Mesenchymal stem cell (in vitro differentiated cells and primary cell): ENCODE measurements at regions not wholly inside any gene's neighbourhood (a gene's known extent, or its start where the extent isn't known, plus 50 kb on each side); places are given as distances from the start of the nearest gene placed in this dataset.
"Not testable (repeated sequence)": the region's sequence is repeated elsewhere in the genome, so short reads cannot be mapped to it uniquely, and the experiment has no call there.

Source experiments
- DNase-seq: peaks from one replicate; pipeline ENCODE4 v3.0.0-alpha.2; 2013
- H2AFZ ChIP-seq: one replicate; pipeline ENCODE4 v1.6.1; 2013; ENCODE audit warnings: low read depth, mild to moderate bottlenecking, control low read depth, inconsistent platforms, low read length, moderate library complexity
- H2AK5ac ChIP-seq: 2 replicates; pipeline ENCODE4 v1.6.1; 2013; ENCODE audit warnings: low read length, moderate library complexity, mild to moderate bottlenecking, inconsistent platforms; ENCODE audit not compliant: severe bottlenecking
- H2BK120ac ChIP-seq: one replicate; pipeline ENCODE4 v1.6.1; 2013; ENCODE audit warnings: low read depth, mild to moderate bottlenecking, inconsistent platforms, low read length, moderate library complexity
- H2BK12ac ChIP-seq, 2 experiments: one replicate each; pipeline ENCODE4 v1.6.1; 2013; ENCODE audit warnings: inconsistent platforms in 2 of 2, low read length in 2 of 2, mild to moderate bottlenecking in 2 of 2, moderate library complexity in 2 of 2, control low read depth in 1 of 2
- H2BK15ac ChIP-seq: one replicate; pipeline ENCODE4 v1.6.1; 2013; ENCODE audit warnings: mild to moderate bottlenecking, low read depth, inconsistent platforms; ENCODE audit not compliant: poor library complexity, severe bottlenecking
- H2BK5ac ChIP-seq: 2 replicates; pipeline ENCODE4 v1.6.1; 2013; ENCODE audit warnings: low read depth, mild to moderate bottlenecking, low read length, control low read depth, inconsistent platforms; ENCODE audit not compliant: poor library complexity, severe bottlenecking
- H3K14ac ChIP-seq, 2 experiments: one replicate each; pipeline ENCODE4 v1.6.1; 2013; ENCODE audit warnings: inconsistent platforms in 2 of 2, low read length in 2 of 2, control low read depth in 1 of 2, mild to moderate bottlenecking in 1 of 2, moderate library complexity in 1 of 2
- H3K18ac ChIP-seq, 2 experiments: one replicate each; pipeline ENCODE4 v1.6.1; 2013; ENCODE audit warnings: inconsistent platforms in 2 of 2, low read length in 2 of 2, control low read depth in 1 of 2, low read depth in 1 of 2, mild to moderate bottlenecking in 1 of 2
- H3K23ac ChIP-seq, 2 experiments: one replicate each; pipeline ENCODE4 v1.6.1; 2013; ENCODE audit warnings: inconsistent platforms in 2 of 2, low read length in 2 of 2, mild to moderate bottlenecking in 2 of 2, moderate library complexity in 2 of 2, control low read depth in 1 of 2
- H3K27ac ChIP-seq: 2 replicates; pipeline ENCODE4 v1.5.1; 2013; ENCODE audit warnings: mild to moderate bottlenecking, moderate library complexity, low read length, control low read depth, inconsistent platforms; ENCODE audit not compliant: poor library complexity, severe bottlenecking
- H3K27me3 ChIP-seq, 2 experiments: 2 replicates each; pipeline versions ENCODE4 v1.6.1 to v1.7.0; 2013; ENCODE audit warnings: low read length in 2 of 2, mild to moderate bottlenecking in 2 of 2, moderate library complexity in 2 of 2, control low read depth in 1 of 2, inconsistent platforms in 1 of 2; ENCODE audit not compliant: control insufficient read depth in 1 of 2, insufficient read depth in 1 of 2
- H3K36me3 ChIP-seq, 2 experiments: 2 replicates each; pipeline versions ENCODE4 v1.6.1 to v1.7.0; 2013; ENCODE audit warnings: low read length in 2 of 2, control low read depth in 1 of 2, inconsistent platforms in 1 of 2, low read depth in 1 of 2, mild to moderate bottlenecking in 1 of 2; ENCODE audit not compliant: insufficient read depth in 2 of 2, control insufficient read depth in 1 of 2
- H3K4ac ChIP-seq, 2 experiments: one replicate each; pipeline ENCODE4 v1.6.1; 2013; ENCODE audit warnings: inconsistent platforms in 2 of 2, low read length in 2 of 2, mild to moderate bottlenecking in 2 of 2, moderate library complexity in 2 of 2, control low read depth in 1 of 2, low read depth in 1 of 2
- H3K4me1 ChIP-seq: 2 replicates; pipeline ENCODE4 v1.6.1; 2013; ENCODE audit warnings: low read depth, low read length, control low read depth; ENCODE audit not compliant: control insufficient read depth, insufficient read depth
- H3K4me2 ChIP-seq: 2 replicates; pipeline ENCODE4 v1.6.1; 2013; ENCODE audit warnings: low read length, mild to moderate bottlenecking, inconsistent platforms; ENCODE audit not compliant: poor library complexity, severe bottlenecking
- H3K4me3 ChIP-seq, 2 experiments: 2 replicates each; pipeline versions ENCODE4 v1.5.1 to v1.7.0; 2013; ENCODE audit warnings: low read length in 2 of 2, mild to moderate bottlenecking in 2 of 2, control low read depth in 1 of 2, low read depth in 1 of 2; ENCODE audit not compliant: insufficient read depth in 1 of 2
- H3K79me1 ChIP-seq: replicated peaks from 2 replicates; pipeline ENCODE4 v1.6.1; 2013; ENCODE audit warnings: mild to moderate bottlenecking, control low read depth, low read length, inconsistent platforms; ENCODE audit not compliant: poor library complexity, severe bottlenecking
- H3K9ac ChIP-seq: 2 replicates; pipeline ENCODE4 v1.7.0; 2013; ENCODE audit warnings: mild to moderate bottlenecking, low read length, moderate library complexity
- H3K9me3 ChIP-seq: 2 replicates; pipeline ENCODE4 v1.7.0; 2013; ENCODE audit warnings: mild to moderate bottlenecking, low read length; ENCODE audit not compliant: control insufficient read depth
- H4K8ac ChIP-seq: one replicate; pipeline ENCODE4 v1.6.1; 2013; ENCODE audit warnings: inconsistent platforms, mild to moderate bottlenecking, low read length, moderate library complexity
- H4K91ac ChIP-seq: one replicate; pipeline ENCODE4 v1.6.1; 2013; ENCODE audit warnings: mild to moderate bottlenecking, low read length, inconsistent platforms
- WGBS: methylation state at CpG from one replicate; pipeline ENCODE4 v1.1.7; 2013; ENCODE audit warnings: mixed read lengths; 5-methylcytosine and 5-hydroxymethylcytosine counted together

DNA sequence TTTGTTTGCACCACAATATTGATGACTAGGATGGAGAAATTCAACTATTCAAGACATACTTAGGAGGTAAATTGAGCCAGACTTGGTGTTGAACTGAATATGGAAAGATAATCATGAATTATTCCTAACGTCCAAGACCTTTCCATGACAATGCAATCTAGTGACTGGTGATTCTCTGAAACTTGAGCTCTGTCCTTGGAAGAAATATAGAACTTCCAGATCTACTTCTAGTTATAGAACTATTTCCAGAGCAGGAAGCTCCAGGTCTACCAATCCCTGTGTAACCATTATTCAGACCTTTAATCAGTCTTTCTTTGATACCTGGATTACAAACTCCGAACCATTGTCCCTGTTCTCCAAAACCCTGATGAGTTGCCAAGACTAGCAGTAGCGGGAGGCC, 272.6 kb upstream of the SLC14A2 start:
- Histone ChIP-seq H3K4ac (no peak overlapping the region), H3K4me2 (no peak overlapping the region), H4K91ac (no peak overlapping the region), H3K27ac (no peak overlapping the region), H4K8ac (no peak overlapping the region), H2BK5ac (no peak overlapping the region), H2BK15ac (no peak overlapping the region), H3K4me3 (no peak overlapping the region), H3K9me3 (no peaks in the 10 kb centered on the region), H3K9ac (no peak overlapping the region), H2BK120ac (no peak overlapping the region), H2BK12ac (no peak overlapping the region), H3K23ac (no peak overlapping the region), H2AK5ac (no peak overlapping the region), H3K27me3 (peaks cover 0 to 4% of the 10 kb centered on the region in 2 experiments), H3K18ac (no peak overlapping the region), H3K14ac (no peak overlapping the region), H3K36me3 (no peaks in the 10 kb centered on the region), H3K4me1 (no peaks in the 10 kb centered on the region), H3K79me1 (no peaks in the 10 kb centered on the region), H2AFZ (no peak overlapping the region)
- DNase-seq = no peak
- 91% methylated on average over 3 of the region's 3 CpGs for WGBS

DNA sequence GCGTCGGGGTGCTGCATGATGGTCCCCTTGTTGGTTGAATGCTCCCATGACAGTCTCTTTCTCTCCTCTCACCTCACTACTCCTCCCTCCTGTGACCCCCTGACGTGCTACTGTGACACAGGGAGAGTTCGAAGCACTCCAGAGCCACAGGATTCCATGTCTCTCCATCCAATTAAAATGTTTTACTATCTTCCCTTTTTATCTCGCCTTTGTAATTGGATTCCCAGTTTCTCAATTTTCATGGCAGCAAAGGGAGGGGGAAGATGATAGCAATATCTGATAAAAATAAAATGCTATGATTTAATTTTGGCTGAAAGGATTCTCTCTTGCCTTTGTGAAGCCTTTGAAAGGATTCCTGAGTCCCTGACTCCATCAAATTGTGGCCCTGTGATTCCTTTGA, 271.9 kb upstream of the SLC14A2 start:
- H3K9me3 ChIP-seq = no peaks in the 10 kb centered on the region
- no peaks in the 10 kb centered on the region for H3K36me3 ChIP-seq
- no peak overlapping the region for H3K4me2 ChIP-seq
- DNase-seq = no peak
- H4K91ac ChIP-seq = peak overlapping the region; percentile 65
- H3K9ac ChIP-seq = no peak overlapping the region
- no peak overlapping the region for H2AK5ac ChIP-seq
- peak overlapping the region; percentile 4 for H2BK15ac ChIP-seq
- peaks cover 4 to 7% of the 10 kb centered on the region in 2 experiments for H3K27me3 ChIP-seq
- H3K18ac ChIP-seq = no peak overlapping the region
- no peak overlapping the region for H3K27ac ChIP-seq
- H2BK5ac ChIP-seq = no peak overlapping the region
- 61% methylated on average over 5 of the region's 5 CpGs for WGBS
- no peak overlapping the region for H3K23ac ChIP-seq
- no peaks in the 10 kb centered on the region for H3K4me1 ChIP-seq
- no peak overlapping the region for H2AFZ ChIP-seq
- H3K4ac ChIP-seq = no peak overlapping the region
- no peak overlapping the region for H3K14ac ChIP-seq
- H4K8ac ChIP-seq = no peak overlapping the region
- no peaks in the 10 kb centered on the region for H3K79me1 ChIP-seq
- H2BK120ac ChIP-seq = no peak overlapping the region
- H2BK12ac ChIP-seq = no peak overlapping the region
- H3K4me3 ChIP-seq = no peak overlapping the region

DNA sequence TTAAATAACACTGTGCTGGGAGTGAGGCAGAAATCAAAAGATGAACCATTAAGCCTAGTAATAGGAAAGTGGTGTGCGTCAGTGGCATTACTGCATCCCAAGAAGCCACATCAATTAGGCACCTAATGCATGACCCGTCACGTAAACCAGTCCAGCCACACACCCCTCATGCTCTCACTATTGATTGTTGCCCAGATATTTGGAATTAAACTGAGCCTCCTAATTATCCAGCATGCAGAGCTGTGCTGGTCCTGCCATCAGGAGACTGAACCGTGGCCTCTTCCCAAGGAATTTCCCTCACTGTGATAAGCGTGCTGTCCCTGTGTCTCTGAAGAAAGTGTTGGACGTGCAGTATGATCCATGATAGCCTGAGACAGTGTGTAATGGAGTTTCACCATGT, 270.6 kb upstream of the SLC14A2 start:
- not testable (repeated sequence) for H2BK5ac ChIP-seq, H3K79me1 ChIP-seq, H4K8ac ChIP-seq, H2AK5ac ChIP-seq, H3K18ac ChIP-seq, H3K4me1 ChIP-seq, H3K9me3 ChIP-seq, H2AFZ ChIP-seq, H3K27ac ChIP-seq, H2BK120ac ChIP-seq, H3K4me3 ChIP-seq, H4K91ac ChIP-seq, H3K4ac ChIP-seq, H3K9ac ChIP-seq, H2BK12ac ChIP-seq, DNase-seq, H3K36me3 ChIP-seq, H2BK15ac ChIP-seq, H3K4me2 ChIP-seq, H3K14ac ChIP-seq, H3K23ac ChIP-seq
- WGBS = 76% methylated on average over 6 of the region's 6 CpGs
- H3K27me3 ChIP-seq = peaks cover 4 to 13% of the 10 kb centered on the region in 2 experiments

DNA sequence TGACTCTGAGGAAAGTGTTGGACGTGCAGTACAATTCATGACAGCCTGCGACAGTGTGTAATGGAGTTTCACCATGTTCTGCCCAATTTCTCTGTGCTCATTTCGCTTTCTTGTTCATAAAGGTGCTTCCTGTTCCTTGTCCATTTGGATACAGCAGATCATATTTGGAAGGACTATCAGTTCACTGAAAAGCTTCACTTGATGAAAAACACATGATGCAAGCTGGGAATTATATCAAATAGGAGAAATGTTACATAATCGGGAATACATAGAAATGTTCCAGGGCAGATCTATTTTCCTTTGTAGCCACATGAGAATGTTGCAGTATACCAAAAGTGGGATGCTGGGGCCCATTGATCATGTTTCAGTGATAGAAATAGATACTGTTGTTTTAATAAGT, 266.3 kb upstream of the SLC14A2 start:
- Histone ChIP-seq H4K91ac (no peak overlapping the region), H3K18ac (no peak overlapping the region), H2BK120ac (no peak overlapping the region), H3K23ac (no peak overlapping the region), H3K36me3 (no peaks in the 10 kb centered on the region), H4K8ac (no peak overlapping the region), H3K4me2 (no peak overlapping the region), H3K9ac (no peak overlapping the region), H2AK5ac (no peak overlapping the region), H3K27ac (no peak overlapping the region), H3K4me1 (no peaks in the 10 kb centered on the region), H3K79me1 (no peaks in the 10 kb centered on the region), H3K4me3 (no peak overlapping the region), H2AFZ (no peak overlapping the region), H2BK5ac (no peak overlapping the region), H2BK12ac (no peak overlapping the region), H3K9me3 (no peaks in the 10 kb centered on the region), H2BK15ac (no peak overlapping the region), H3K4ac (no peak overlapping the region), H3K14ac (no peak overlapping the region), H3K27me3 (peaks cover 0 to 13% of the 10 kb centered on the region in 2 experiments)
- 95% methylated on average over 3 of the region's 4 CpGs for WGBS
- no peak for DNase-seq
